Fibroblast of villous mesenchyme (primary cell): ENCODE measurements at regions not wholly inside any gene's neighbourhood (a gene's known extent, or its start where the extent isn't known, plus 50 kb on each side); places are given as distances from the start of the nearest gene placed in this dataset.
A peak's percentile ranks its signal among the peaks of the same experiment; 100 is the strongest.

Source experiments
- DNase-seq: peaks from one replicate; pipeline ENCODE4 v3.0.0-alpha.2; 2010; ENCODE audit warnings: low read depth
- H3K4me3 ChIP-seq: 2 replicates; pipeline ENCODE4 v1.5.1; 2011; ENCODE audit warnings: low read depth, mild to moderate bottlenecking, low read length
- CTCF ChIP-seq: IDR thresholded peaks from 2 replicates; pipeline ENCODE4 v1.5.1; 2012; ENCODE audit warnings: low read depth, mild to moderate bottlenecking, low read length; ENCODE audit not compliant: insufficient read depth

DNA sequence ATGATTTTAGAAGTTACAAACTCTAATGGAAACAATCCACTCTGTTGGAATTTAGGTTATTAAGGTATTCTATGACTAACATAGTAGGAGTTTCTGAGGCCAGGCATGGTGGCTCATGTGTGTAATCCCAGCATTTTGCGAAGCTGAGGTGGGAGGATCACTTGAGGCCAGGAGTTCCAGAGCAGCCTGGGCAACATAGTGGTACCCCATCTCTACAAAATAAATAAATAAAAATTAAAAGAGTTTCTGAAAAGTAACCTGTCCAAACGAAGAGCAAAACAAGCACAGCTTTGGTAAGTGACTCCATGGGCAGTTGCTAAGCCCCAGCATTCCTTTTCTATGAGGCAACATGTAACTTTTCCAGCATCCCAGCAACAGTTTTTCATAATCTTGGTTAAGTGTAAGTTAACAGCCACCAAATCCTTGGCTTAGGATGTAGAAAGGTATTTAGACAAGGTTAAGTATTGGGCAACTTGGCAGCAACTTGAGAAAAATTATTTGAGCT, 86.3 kb downstream of the SOX4 start:
- H3K4me3 ChIP-seq = no peak overlapping the region
- peak; percentile 82 for DNase-seq
- no peak for TF ChIP-seq CTCF

DNA sequence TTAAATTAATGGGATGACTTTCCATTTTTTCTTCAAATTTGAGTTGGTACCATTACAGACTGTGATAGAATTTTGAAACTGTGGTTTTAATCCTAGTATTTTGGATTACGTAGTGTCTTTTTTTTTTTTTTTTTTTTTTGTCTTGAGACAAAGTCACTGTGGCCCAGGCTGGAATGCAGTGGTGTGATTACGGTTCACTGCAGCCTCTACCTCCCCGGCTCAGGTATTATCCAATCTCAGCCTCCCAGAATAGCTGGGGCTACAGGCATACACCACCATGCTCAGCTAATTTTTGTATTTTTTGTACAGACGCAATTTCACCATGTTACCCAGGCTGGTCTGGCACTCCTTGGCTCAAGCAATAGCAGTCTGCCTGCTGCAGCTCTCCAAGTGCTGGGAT, 87.1 kb downstream of the SOX4 start:
- TF ChIP-seq CTCF = no peak
- no peak for DNase-seq
- H3K4me3 ChIP-seq = no peak overlapping the region

GRCh38 chr6:21690489-21690888, 96.9 kb downstream of the SOX4 start:
- no peak for TF ChIP-seq CTCF
- DNase-seq = no peak
- H3K4me3 ChIP-seq = no peak overlapping the region

GRCh38 chr6:21691685-21692346, 98.3 kb downstream of the SOX4 start:
- no peak for TF ChIP-seq CTCF
- no peak for DNase-seq

DNA sequence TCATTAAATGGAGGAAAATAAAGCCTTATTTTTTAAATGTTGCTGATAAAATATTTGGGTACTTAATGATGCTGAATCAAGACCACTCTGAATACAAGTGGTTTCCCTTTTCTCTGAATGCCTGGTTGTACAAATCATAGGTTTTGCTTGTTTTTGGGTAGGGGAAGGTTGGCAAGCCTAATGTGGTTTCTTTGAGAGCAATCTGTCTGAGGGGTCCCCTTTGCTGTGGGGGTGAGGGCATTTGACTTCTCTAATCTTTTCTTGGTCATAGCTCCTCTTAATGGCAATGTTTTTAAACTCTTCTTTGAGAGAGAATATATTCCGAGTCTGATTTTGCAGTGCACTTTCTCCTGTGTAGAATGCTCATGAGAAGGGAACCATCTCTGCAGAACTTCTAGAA, 99.2 kb downstream of the SOX4 start:
- no peak for TF ChIP-seq CTCF
- H3K4me3 ChIP-seq = no peak overlapping the region
- DNase-seq = no peak

More at GRCh38 chr6:21691685-21692346, 98.3 kb downstream of the SOX4 start:
- no peak overlapping the region for H3K4me3 ChIP-seq

- no peak for DNase-seq
- H3K4me3 ChIP-seq = no peak overlapping the region
- TF ChIP-seq CTCF = no peak
Measured at GRCh38 chr6:21694168-21694567, 100.6 kb downstream of the SOX4 start.

GRCh38 chr6:21707524-21708319, 114.2 kb downstream of the SOX4 start:
- no peak overlapping the region for H3K4me3 ChIP-seq
- DNase-seq = no peak
- TF ChIP-seq CTCF = no peak
